ENCODE measurements at regions not wholly inside any gene's neighbourhood (a gene's known extent, or its start where the extent isn't known, plus 50 kb on each side); places are given as distances from the start of the nearest gene placed in this dataset.

DNA sequence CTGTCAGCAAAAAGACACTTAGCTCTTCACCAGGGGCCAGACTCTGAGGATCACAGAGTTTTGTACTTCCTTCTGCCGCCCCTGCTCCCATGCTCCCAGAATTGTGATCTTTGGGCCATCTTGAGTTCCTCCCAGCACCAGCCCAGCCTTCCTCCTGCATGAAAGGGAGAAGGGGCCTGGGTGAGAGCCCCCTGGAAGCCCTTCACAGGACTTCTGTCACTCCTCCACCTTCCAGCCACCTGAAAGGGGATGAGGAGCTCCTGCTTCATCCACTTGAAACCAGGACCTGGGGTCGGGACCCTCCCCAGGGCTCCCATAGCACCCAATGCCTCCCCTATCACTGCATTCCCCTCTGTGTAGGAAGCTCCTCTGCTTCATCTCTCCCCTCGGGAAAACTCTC is 174.2 kb downstream of the BUD13 start:
- no peak for DNase-seq (ENCODE audit: low spot score)

DNA sequence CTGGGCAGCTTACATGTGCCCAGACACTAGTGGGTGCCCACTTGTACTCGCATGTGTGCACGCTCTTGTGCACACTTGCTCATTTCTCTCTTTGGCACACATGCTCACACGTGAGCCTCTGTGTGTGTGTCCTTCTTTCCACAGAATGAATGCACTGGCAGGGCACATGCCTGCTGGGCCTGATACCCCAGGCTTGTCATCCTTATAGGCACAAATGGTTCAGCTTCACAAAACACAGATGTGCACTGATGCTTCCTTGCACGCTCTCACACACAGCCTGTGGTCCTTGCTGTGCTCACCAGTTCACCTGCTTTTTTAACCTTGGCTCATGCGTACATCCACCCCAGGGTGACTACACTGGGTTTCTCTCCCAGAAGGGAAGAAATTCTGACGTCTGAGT is 174.8 kb downstream of the BUD13 start:
- DNase-seq (ENCODE audit: low spot score): no peak

DNA sequence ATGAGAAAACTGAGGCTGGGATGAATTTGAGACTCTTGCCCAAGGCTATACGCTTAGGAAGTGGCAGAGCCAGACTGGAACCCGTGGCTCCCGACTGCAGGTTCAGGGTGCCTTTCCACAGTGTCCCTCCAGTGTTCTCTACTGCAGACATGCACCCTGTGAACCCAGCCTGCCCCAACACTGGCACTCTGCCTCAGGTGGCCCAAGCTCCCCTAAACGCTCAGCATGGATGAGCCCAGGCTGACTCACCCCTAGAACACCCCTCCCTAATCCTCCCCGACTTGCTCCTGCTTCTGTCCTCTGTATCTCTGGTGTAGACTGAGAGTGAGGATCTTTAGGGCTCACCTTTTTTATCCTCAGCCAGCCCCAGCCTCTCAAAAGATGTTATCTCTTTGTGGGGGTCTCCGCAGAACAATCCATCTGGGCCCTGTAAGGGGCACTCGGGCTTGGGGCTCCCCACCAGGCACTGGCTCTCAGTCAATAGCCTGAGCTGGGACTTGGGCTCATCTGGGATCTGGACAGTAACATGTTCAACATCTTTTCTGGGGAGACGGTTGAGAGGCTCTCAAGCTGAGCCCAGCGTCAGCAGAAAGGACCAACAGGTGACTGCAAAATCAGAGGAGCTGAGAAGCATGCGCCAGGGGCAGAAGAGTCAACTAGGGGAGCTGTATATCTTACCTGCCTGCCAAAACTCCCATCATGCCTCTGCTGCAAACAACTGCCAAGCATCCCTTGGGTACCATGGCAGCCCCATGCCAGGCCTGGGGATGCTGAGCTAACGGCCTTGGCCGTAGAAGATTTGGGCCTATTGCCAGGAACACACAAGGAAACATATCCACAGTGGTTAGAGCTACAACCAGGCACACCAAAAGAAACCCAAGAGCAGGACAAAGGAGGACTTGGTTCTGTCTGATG is 176.2 kb downstream of the BUD13 start:
- no peak for DNase-seq (ENCODE audit: low spot score)

DNA sequence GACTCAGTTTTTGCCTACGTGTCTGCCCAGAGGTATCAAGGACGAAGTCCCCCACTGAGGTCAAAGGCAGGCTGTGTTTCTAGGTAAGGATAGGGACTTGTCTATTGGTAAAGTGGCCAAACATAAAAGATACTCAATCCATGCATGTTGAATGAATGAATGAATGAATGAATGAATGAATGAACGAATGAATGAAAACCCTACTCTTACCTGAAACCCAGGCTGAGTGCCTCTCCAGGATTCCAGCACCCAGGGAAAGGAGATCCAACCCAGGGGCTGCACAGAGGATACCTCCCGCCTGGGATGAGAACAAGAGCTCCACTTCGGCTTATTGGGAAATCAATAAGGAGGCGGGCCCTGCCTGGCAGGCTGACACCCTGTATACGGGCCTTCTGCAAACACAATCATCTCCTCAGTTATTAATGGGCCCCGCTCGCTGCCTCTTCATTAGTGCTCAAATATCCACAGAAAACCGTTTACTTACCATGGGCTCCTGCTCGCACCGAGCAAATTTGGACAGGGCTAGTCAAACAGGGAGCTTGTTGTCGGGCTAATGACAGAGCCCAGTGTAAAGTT is 177.4 kb downstream of the BUD13 start:
- no peak for DNase-seq (ENCODE audit: low spot score)

DNA sequence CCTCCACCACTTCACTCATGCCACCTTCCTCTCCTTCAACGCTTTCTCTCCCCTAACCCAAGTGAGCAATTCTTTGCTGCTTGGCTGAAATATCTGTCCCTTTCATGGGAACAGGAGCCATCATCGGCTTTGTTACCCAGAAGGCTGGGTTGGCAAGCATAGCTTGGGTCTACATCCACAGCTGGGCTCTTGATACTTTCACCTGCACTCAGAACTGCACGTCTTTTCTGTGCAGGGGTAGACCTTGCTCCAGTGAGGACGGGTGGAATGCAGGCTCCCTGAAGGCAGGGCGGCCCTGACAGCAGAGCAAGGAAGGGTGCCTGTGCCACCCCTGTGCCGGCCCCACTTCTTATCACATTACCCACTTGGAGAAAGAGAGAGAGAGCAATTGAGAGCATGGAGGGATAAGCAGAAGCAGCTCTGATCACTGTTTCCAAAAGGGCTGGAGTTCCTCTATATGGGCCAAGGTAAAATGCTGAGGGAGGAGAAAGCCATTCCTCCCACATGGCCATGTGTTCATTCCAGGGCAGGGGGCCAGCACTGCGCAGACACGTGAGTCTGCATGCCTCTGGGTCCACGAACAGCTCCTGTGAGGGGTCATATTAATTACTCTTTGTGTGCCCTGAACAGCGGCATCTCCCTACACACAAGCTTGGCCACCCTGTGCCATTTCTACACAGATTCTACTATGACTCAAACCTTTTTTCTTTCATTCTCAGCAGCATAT is 181.8 kb downstream of the BUD13 start:
- DNase-seq (ENCODE audit: low spot score): no peak

DNA sequence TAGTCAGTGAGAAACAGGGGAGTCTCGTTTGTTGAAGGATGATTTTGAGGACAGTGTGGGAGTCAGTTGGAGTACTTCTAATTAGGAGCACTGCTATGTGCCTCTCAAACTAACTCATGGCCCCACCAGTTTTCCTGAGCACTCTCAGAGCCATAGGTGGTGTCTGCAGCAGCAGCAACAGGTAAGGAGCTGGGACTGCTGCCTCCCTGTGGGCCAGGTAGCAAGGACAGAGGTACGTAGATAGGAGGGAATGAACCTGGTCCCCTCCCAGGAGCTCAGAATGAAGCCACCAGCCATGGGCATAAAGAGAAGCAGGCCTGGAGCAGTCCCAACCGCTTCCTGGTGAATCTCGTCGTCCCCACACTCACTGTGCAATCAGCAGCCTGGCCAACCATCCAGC is 183.4 kb downstream of the BUD13 start:
- no peak for DNase-seq (ENCODE audit: low spot score)

DNA sequence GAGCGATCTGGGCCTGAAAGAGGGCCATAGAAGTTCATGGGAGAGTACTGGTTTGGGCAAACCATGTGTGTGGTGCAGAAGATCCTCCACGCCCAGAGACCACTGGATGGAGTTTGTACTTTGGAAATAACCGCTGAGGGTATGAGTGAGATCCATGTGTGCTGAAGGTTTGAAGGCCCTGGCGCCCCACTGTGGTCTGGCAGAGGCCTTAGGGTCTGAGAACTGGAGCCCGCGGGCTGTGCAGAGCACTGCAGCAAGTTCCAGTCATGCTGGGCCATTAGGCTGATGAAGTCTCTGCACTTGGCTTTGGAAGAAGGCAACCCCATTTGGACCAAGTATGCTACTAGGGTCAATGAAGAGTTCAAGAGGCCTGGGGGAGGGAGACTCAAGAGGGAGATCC is 186.4 kb downstream of the BUD13 start:
- DNase-seq (ENCODE audit: low spot score): no peak

DNA sequence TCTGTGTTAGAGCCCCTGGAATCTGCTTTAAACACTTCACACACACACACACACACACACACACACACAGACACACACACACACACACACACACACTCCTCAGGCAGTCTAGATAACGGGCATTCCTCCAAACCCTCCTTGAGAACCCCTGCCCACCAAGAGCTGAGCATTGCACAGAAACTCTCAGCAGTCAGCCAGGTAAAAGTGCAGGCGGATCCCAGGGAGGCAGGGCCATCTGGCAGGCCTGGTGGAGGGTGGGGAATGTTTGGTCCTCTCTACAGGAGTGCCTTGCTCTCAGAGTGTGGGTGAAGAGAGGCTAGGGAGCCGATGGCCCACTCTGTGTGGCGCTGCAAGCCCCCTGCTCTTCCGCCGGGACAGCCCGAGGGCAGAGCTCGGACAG is 190.2 kb downstream of the BUD13 start:
- no peak for DNase-seq (ENCODE audit: low spot score)

DNA sequence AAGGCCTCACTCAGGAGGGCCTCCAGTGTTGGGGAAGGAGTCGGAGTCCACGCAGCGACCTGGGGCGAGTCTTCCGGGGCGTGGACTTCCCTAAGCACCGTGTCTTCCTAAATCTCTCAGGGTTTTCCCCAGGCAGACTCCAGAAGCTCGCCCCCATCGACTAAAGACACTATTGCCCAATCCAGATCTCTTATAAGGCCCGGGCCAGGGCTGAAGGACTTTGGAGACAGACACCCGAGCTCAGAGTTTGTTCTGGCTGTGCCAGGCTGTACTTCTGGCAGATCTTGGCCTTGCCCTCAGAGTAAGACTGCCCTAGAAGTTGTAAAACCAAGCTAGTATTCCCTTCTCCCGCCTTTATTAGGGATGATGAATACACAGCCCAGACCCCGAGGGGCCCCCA is 191.4 kb downstream of the BUD13 start:
- no peak for DNase-seq (ENCODE audit: low spot score)

DNA sequence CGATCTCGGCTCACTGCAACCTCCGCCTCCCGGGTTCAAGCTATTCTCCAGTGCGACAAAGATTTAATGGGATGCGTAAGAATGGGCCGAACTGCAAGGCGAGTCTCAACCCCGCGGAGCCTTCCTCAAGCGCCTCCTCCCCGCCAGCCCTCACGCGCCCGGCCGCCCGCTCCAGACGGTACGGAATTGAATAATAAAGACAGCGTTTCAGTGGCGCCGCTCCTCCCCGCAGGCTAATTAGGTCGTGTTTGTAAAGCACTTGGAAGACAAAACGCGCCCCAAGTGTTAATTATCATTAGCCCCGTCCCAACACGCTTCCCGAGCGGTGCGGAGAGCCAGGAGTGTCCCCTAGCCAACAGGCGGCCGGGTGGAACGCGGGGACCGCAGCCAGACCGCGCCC is 192.0 kb downstream of the BUD13 start:
- DNase-seq (ENCODE audit: low spot score): no peak

DNA sequence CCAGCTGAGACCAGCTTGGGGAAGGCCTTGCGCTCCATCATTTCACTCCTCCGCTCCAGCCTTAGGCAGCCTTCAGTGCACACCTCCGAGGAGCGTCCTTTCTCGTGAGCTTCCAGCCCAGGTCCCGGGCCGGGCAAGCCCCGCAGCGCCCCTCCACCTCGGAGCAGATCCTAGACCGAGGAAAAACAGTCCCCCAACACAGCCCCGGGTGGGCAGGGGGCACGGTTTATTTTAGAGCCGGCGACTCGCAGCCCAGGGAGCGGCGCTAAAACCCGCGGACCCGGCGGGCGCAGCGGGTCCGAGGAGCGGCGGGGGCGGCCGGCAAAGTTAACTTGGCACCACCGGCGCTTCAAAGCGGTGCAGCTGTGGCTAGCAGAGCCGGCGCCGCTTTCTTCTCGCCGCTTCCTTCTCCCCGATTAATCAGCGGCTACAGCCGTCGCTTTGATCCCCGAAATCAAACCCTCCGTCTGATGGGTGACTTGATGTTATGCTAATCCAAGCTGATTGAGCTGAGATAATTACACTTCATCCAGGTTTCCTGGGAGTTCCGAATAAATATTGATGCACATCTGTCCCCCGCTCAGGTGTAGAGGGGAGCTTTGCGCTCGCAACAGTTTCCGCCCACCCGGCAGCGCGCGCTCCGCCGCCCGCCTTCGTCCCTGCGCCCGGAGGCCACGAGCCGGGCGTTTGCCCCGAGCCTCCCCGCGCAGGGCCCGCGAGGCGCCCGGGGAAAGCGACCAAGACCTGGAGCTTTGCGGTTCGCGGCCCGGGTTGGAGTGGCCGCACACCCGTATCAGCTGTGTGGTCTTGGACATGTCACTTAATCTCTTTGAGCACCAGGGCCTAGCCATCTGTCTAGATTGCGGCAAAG is 192.7 kb downstream of the BUD13 start:
- no peak for DNase-seq (ENCODE audit: low spot score)

DNA sequence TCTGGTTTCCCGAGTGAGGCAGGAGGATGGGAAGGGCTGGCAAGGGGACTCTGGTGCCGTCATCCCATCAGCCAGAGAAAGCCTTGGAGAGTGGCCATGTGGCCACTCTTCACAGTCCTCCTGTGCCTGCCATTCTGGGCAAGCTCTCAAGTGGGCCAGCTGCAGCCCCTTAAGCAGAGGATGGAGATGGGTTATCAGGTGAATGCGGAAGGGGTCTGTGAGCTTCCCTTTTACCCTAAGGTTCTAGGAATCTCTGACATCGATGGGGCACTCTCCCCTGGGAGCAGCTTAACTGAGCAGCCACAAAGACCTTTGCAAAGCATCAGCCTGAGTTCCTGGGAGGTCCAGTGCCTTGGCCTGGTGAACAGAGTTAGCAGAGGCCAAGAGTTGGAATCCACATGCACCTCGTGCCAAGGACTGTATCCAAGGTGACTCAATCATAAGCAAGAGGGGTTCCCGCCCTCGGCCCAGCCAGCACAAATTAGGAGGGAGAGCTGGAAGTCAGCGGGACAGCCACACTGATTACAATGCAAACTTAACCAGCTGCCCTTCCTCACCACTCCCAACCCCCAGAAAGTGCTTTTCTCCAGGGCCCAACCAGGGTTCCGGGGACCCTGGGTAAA is 193.6 kb downstream of the BUD13 start:
- no peak for DNase-seq (ENCODE audit: low spot score)

DNA sequence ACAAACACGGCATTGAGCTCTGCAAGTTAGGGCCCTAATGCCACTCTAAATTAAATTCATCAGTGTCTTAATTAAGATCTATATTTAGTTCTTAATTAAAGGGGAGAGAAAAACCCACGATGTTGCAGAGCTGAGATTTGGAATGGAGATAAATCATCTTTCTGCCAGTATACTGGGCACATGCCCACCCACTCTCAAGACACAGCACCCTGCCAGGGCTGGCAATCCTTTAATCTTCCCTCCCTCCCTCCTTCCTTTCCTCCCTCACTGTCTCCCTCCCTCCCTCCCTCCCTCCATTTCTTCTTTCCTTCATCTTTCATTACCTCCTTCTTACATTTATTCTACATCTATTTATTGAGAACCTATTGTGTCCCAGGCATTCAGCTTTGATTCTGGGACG is 194.8 kb downstream of the BUD13 start:
- no peak for DNase-seq (ENCODE audit: low spot score)

DNA sequence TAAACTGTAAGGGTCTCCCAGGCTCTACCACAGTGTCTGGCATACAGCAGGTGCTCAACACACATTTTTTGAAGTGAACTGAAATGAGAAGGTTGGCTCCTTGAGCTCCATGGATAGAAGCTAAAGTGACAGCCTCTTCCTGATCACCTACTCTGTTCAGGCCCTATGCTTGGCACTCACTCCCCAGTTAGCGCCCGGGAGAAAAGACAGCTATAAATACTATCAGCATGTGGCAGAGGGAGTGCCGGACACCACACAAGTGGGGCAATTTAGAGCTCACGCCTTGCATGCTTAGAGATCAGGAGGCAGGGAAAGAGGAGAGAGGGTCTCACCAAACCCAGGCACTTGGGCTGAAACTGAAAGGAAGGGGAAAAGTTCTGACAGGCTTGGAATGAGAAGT is 195.5 kb downstream of the BUD13 start:
- no peak for DNase-seq (ENCODE audit: low spot score)

DNA sequence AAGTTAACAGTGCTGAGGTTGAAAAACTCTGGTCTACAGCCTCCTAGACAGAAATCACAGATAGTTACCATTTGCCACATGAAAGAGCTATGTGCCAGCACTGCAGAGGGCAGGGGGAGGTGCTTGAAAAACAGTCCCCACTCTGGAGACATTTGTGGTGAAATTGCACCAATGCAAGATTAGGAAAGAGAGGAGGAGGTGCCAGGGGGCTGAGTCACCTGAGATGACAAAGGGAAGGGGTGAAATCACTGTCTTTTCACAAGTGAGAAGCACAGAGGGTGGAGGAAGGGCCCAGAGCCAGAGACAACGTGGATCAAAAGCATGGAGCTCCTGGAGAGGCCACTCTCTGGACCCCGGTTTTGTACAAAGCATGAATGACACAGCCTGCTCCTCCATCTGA is 196.3 kb downstream of the BUD13 start:
- no peak for DNase-seq (ENCODE audit: low spot score)

DNA sequence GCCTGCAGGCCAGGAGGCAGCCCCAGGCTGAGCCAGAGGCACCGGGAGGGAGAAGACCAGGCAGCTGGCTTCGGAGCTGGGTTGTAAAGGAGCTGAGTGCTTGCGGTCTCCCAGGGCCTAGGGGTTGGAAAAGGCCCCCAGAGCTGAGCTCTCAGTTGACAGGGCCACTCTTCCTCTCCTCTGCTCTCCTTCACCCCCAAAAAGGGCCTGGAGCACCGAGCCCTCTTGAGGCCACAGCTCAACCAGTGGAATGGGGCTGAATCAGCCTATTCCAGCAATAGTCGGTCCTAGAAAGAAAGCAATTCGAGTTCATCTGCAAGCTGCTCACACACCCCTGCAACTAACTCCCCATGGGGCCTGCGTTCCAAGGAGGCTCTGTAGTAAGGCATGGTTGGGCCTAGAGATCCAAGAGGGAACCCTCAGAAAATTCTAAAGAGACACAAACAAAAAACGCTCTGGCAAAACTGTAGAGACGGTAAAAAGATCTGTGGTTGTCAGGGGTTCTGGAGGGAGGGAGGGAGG is 205.0 kb downstream of the BUD13 start:
- no peak for DNase-seq (ENCODE audit: low spot score)

DNA sequence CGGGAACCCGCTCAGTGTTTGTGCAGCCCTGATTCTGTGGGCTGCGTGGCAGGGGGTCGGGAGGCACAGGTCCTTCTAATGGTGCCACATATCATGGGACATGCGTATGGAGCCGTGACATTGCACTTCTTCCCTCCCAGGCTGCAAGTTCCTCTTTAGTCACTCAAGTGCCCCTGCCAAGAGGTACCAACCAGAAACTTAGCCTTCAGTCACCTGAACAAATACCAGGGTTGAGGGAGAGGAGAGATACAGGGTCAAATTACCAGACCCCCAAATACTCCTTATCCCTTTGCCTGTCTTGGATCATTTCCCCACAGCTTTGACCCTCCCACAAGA is 209.1 kb downstream of the BUD13 start:
- DNase-seq (ENCODE audit: low spot score): no peak

DNA sequence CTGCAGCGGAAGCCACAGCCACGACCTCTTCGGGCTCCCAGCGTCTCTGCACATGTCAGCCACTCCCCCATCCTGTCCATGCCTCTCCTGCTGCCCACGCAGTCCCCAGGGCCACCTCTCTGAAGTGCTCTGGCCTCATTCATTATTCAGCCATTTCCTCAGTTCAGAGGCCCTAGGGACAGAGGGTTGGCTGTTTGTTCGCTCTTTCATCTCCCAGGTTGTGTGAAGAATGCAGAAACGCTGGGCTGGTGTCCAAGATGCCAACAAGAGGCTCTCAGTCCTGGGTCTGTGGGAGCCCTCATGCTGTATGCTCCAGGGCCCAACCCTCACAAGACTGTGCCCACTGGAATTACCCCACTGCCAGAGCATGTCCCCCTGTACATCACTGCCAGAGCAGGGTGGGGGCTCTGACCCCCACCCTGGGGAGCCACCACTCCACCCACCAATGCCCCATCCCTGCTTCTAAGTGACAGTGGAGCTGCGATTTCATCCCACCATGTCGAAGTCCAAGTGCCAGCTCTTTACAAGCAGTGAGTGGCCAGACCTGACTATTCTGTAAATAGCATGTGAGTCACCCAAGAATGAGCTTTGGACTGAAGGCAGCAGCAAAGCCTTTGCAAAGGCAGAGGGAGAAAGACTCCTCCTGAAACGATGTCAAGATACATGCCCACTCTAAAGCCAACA is 209.6 kb downstream of the BUD13 start:
- DNase-seq (ENCODE audit: low spot score): peak; percentile 53

DNA sequence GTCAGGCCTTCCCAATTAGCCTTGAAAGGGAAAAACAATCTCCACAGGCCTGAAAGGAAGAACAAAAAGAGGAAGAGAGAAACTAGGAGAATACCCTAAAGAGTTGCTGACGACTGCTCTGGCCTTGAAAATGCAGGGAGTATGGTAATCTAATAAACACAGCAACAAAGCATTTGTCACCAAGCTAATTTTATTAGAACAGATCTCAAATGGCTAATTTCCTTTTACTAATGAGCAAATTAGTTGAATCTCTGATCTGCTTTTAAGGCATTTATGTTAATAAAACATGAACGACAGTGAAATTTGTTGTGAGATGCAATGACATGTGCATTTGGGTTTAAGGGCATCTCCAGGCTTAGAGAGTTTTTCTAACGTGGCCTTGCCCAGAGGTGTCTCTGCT is 212.2 kb downstream of the BUD13 start:
- DNase-seq (ENCODE audit: low spot score): no peak

DNA sequence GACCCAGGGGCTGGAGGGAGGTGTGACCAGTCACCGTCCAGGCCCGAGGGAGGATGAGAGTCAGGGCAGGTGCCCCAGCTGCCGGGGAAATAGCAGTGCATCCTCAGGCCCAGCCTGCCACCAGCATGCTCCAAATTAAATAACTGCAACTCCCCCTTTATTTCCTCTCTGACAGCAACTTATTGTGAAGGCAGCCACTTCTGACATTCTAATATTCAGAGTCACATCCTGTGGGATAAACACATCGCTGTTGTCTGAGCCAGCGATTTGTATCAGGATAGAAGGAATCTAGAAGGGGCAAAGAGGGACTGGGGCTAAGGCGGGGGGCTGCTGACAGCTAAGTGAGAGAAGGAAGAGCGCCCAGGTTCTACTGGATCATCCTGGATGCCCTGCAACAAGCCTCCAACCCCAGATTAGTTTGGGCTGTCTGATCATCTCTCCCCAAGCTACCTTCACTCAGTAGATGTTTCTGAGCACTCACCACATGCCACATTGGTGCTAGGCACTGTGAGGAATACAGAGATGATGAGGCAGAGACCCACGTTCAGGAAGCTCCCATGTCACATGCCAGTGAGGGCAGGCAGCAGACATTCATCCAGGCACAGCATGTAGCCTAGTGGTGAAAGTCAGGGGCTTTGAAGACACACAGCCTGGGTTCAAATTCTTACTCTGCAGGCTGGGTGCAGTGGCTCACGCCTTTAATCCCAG is 214.1 kb downstream of the BUD13 start:
- DNase-seq (ENCODE audit: low spot score): peak; percentile 94

Measured in kidney capillary endothelial cell (primary cell).